Activated CD4-positive, alpha-beta memory T cell treated with anti-CD3 and anti-CD28 coated beads, Interleukin-2, amount 10 ng/mL, durations not matched to agents 7 days and 5 days (primary cell): ENCODE measurements at regions not wholly inside any gene's neighbourhood (a gene's known extent, or its start where the extent isn't known, plus 50 kb on each side); places are given as distances from the start of the nearest gene placed in this dataset.

ENCODE experiments used
- CTCF ChIA-PET: fragments of 350-600 bp; sonication (Branson Sonifier 250); formaldehyde crosslinking; loops from one replicate; lab custom pipeline; 2021; ENCODE audit warnings: antibody characterized with exemption, inconsistent platforms; lab: Charles Lee
- POLR2A ChIA-PET: fragments of 350-600 bp; sonication (Branson Sonifier 250); formaldehyde crosslinking; loops from one replicate; lab custom pipeline; 2021; ENCODE audit warnings: antibody characterized with exemption; lab: Charles Lee
- DNase-seq: peaks from one replicate; pipeline ENCODE4 v3.0.0-alpha.2; 2020
- H3K27ac Mint-ChIP-seq: one replicate; pipeline ENCODE4 v1.8.0; 2021; ENCODE audit warnings: mild to moderate bottlenecking, mixed read lengths
- H3K27me3 Mint-ChIP-seq: one replicate; pipeline ENCODE4 v1.8.0; 2021; ENCODE audit warnings: mixed read lengths
- H3K36me3 Mint-ChIP-seq: one replicate; pipeline ENCODE4 v1.8.0; 2021; ENCODE audit warnings: low read depth, mixed read lengths
- H3K4me1 Mint-ChIP-seq: one replicate; pipeline ENCODE4 v1.8.0; 2021; ENCODE audit warnings: mixed read lengths
- H3K4me3 Mint-ChIP-seq: one replicate; pipeline ENCODE4 v1.8.0; 2021; ENCODE audit warnings: mild to moderate bottlenecking, mixed read lengths
- H3K9me3 Mint-ChIP-seq: one replicate; pipeline ENCODE4 v1.8.0; 2021; ENCODE audit warnings: mixed read lengths

- Mint-ChIP-seq H3K27ac (no peak overlapping the region), H3K27me3 (no peaks in the 10 kb centered on the region), H3K4me1 (no peaks in the 10 kb centered on the region), H3K36me3 (no peaks in the 10 kb centered on the region), H3K9me3 (peaks cover 56% of the 10 kb centered on the region), H3K4me3 (no peak overlapping the region)
- ChIA-PET CTCF (no interaction called here), POLR2A (no interaction called here)
- DNase-seq = no peak
These were observed 116.1 kb upstream of the PEG3 start for GRCh38 chr19:56956503-56957226.

- Mint-ChIP-seq H3K27me3 (no peaks in the 10 kb centered on the region), H3K27ac (no peak overlapping the region), H3K9me3 (peaks cover 51% of the 10 kb centered on the region), H3K36me3 (no peaks in the 10 kb centered on the region), H3K4me3 (no peak overlapping the region), H3K4me1 (no peaks in the 10 kb centered on the region)
- ChIA-PET CTCF (no interaction called here), POLR2A (no interaction called here)
- no peak for DNase-seq
These were observed 118.7 kb upstream of the PEG3 start for GRCh38 chr19:56959205-56959604.

GRCh38 chr19:56960959-56961543 is 120.5 kb upstream of the PEG3 start:
- no peak overlapping the region for H3K4me3 Mint-ChIP-seq
- no peaks in the 10 kb centered on the region for H3K4me1 Mint-ChIP-seq
- no peaks in the 10 kb centered on the region for H3K27me3 Mint-ChIP-seq
- H3K36me3 Mint-ChIP-seq = peaks cover 3% of the 10 kb centered on the region
- POLR2A ChIA-PET = no interaction called here
- H3K9me3 Mint-ChIP-seq = peaks cover 49% of the 10 kb centered on the region
- DNase-seq = no peak
- CTCF ChIA-PET = no interaction called here
- no peak overlapping the region for H3K27ac Mint-ChIP-seq

GRCh38 chr19:56964410-56964920 is 123.9 kb upstream of the PEG3 start:
- Mint-ChIP-seq H3K9me3 (peaks cover 30% of the 10 kb centered on the region), H3K27me3 (no peaks in the 10 kb centered on the region), H3K36me3 (peaks cover 3% of the 10 kb centered on the region), H3K27ac (no peak overlapping the region), H3K4me1 (no peaks in the 10 kb centered on the region), H3K4me3 (no peak overlapping the region)
- DNase-seq = no peak
- POLR2A ChIA-PET = no interaction called here
- CTCF ChIA-PET = no interaction called here

GRCh38 chr19:56966225-56966696 is 125.7 kb upstream of the PEG3 start:
- H3K27ac Mint-ChIP-seq = no peak overlapping the region
- no peaks in the 10 kb centered on the region for H3K27me3 Mint-ChIP-seq
- ChIA-PET CTCF (no interaction called here), POLR2A (no interaction called here)
- H3K9me3 Mint-ChIP-seq = peaks cover 36% of the 10 kb centered on the region
- H3K4me3 Mint-ChIP-seq = no peak overlapping the region
- no peak for DNase-seq
- H3K36me3 Mint-ChIP-seq = peaks cover 3% of the 10 kb centered on the region
- no peaks in the 10 kb centered on the region for H3K4me1 Mint-ChIP-seq

GRCh38 chr19:56966697-56967299 is 126.3 kb upstream of the PEG3 start:
- H3K27me3 Mint-ChIP-seq = no peaks in the 10 kb centered on the region
- H3K4me3 Mint-ChIP-seq = no peak overlapping the region
- ChIA-PET CTCF (no interaction called here), POLR2A (no interaction called here)
- peaks cover 39% of the 10 kb centered on the region for H3K9me3 Mint-ChIP-seq
- H3K36me3 Mint-ChIP-seq = peaks cover 3% of the 10 kb centered on the region
- no peak overlapping the region for H3K27ac Mint-ChIP-seq
- no peak for DNase-seq
- no peaks in the 10 kb centered on the region for H3K4me1 Mint-ChIP-seq

DNA sequence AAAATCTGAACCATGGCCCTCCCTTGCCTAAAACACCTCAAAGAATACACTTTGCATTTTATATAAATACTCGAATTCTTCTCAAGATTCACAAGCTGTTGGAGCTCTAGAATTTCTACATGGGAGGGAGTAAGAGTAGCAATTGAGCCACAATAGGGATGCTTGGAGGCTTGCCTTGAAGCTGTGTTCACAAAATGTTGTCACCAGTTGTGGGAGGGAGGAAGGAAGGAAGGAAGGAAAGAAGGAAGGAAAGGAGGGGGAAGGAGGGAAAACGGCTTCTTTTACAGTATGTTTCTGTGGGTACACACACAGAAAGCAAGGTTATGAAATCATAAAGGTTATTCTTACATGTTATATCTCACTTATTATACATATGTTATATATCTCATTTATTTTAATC is 128.6 kb upstream of the PEG3 start:
- Mint-ChIP-seq H3K27ac (no peak overlapping the region), H3K36me3 (peaks cover 3% of the 10 kb centered on the region), H3K4me1 (no peaks in the 10 kb centered on the region), H3K27me3 (no peaks in the 10 kb centered on the region), H3K9me3 (peaks cover 42% of the 10 kb centered on the region), H3K4me3 (no peak overlapping the region)
- POLR2A ChIA-PET = no interaction called here
- DNase-seq = no peak
- CTCF ChIA-PET = no interaction called here

- H3K9me3 Mint-ChIP-seq = peaks cover 44% of the 10 kb centered on the region
- H3K27ac Mint-ChIP-seq = no peak overlapping the region
- no peak for DNase-seq
- H3K4me1 Mint-ChIP-seq = no peaks in the 10 kb centered on the region
- H3K27me3 Mint-ChIP-seq = no peaks in the 10 kb centered on the region
- H3K36me3 Mint-ChIP-seq = no peaks in the 10 kb centered on the region
- ChIA-PET POLR2A (no interaction called here), CTCF (no interaction called here)
- H3K4me3 Mint-ChIP-seq = no peak overlapping the region
These were observed 129.2 kb upstream of the PEG3 start for GRCh38 chr19:56969759-56970178.

DNA sequence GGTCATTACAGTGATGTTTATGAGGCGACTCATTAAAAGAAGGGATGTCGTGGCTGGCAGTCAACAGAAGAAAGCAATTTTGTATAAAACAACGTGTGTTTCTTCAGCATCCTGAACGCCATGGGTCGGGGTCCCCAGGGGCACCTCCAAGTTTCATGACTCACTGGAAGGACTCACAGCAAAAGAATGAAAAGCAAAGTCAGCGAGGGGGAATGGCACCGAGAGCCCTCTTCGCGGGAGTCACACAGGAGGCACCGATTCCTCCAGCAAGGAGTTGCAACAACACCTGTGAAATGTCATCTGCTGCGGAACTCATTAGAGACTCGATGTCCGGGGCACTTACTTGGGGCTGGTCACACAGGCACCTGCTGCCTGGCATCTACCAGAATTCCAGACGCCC is 130.7 kb upstream of the PEG3 start:
- no peak overlapping the region for H3K4me3 Mint-ChIP-seq
- POLR2A ChIA-PET = no interaction called here
- H3K27me3 Mint-ChIP-seq = no peaks in the 10 kb centered on the region

GRCh38 chr19:56972291-56972841 is 131.8 kb upstream of the PEG3 start:
- Mint-ChIP-seq H3K9me3 (peaks cover 46% of the 10 kb centered on the region), H3K27ac (no peak overlapping the region), H3K4me1 (no peaks in the 10 kb centered on the region), H3K4me3 (no peak overlapping the region), H3K36me3 (no peaks in the 10 kb centered on the region), H3K27me3 (no peaks in the 10 kb centered on the region)
- ChIA-PET CTCF (no interaction called here), POLR2A (no interaction called here)
- DNase-seq = no peak

More for the DNA sequence above, 130.7 kb upstream of the PEG3 start:
- no peaks in the 10 kb centered on the region for H3K36me3 Mint-ChIP-seq
- H3K9me3 Mint-ChIP-seq = peaks cover 44% of the 10 kb centered on the region
- H3K4me1 Mint-ChIP-seq = no peaks in the 10 kb centered on the region
- CTCF ChIA-PET = no interaction called here
- DNase-seq = no peak
- no peak overlapping the region for H3K27ac Mint-ChIP-seq

- H3K4me1 Mint-ChIP-seq = no peaks in the 10 kb centered on the region
- no peak overlapping the region for H3K4me3 Mint-ChIP-seq
- CTCF ChIA-PET = no interaction called here
- H3K36me3 Mint-ChIP-seq = no peaks in the 10 kb centered on the region
- no peak for DNase-seq
- no peaks in the 10 kb centered on the region for H3K27me3 Mint-ChIP-seq
- POLR2A ChIA-PET = no interaction called here
- H3K27ac Mint-ChIP-seq = no peak overlapping the region
- H3K9me3 Mint-ChIP-seq = peaks cover 51% of the 10 kb centered on the region
These were observed 133.4 kb upstream of the PEG3 start for GRCh38 chr19:56973713-56974555.

GRCh38 chr19:56974556-56975207 is 134.2 kb upstream of the PEG3 start:
- Mint-ChIP-seq H3K27me3 (no peaks in the 10 kb centered on the region), H3K27ac (no peak overlapping the region), H3K4me3 (no peak overlapping the region), H3K9me3 (peaks cover 53% of the 10 kb centered on the region), H3K4me1 (no peaks in the 10 kb centered on the region), H3K36me3 (no peaks in the 10 kb centered on the region)
- ChIA-PET CTCF (no interaction called here), POLR2A (no interaction called here)
- DNase-seq = no peak
